Nephron (organoid): ENCODE measurements at regions not wholly inside any gene's neighbourhood (a gene's known extent, or its start where the extent isn't known, plus 50 kb on each side); places are given as distances from the start of the nearest gene placed in this dataset.

Experiments used
- H3K27ac Mint-ChIP-seq, 3 experiments: 2 replicates each; pipeline ENCODE4 v1.8.0; 2020; ENCODE audit warnings: mixed read lengths in 3 of 3, mild to moderate bottlenecking in 2 of 3, moderate library complexity in 1 of 3
- H3K27me3 Mint-ChIP-seq: 2 replicates; pipeline ENCODE4 v1.8.0; 2021; ENCODE audit warnings: low read depth, mild to moderate bottlenecking, moderate library complexity, mixed read lengths
- H3K36me3 Mint-ChIP-seq: 2 replicates; pipeline ENCODE4 v1.8.0; 2020; ENCODE audit warnings: low read depth, mixed read lengths
- H3K4me1 Mint-ChIP-seq: 2 replicates; pipeline ENCODE4 v1.8.0; 2020; ENCODE audit warnings: mixed read lengths
- H3K4me3 Mint-ChIP-seq, 3 experiments: 2 replicates each; pipeline ENCODE4 v1.8.0; 2020; ENCODE audit warnings: mild to moderate bottlenecking in 3 of 3, mixed read lengths in 3 of 3, moderate library complexity in 2 of 3
- H3K9me3 Mint-ChIP-seq: 2 replicates; pipeline ENCODE4 v1.8.0; 2020; ENCODE audit warnings: mixed read lengths
- CTCF ChIP-seq, 3 experiments: fragments of 200-600 bp; sonication (generic); IDR thresholded peaks; one replicate each; pipeline ENCODE4 v1.5.0; 2021; ENCODE audit warnings: antibody characterized with exemption in 3 of 3; ENCODE audit not compliant: unreplicated experiment in 3 of 3

- Mint-ChIP-seq H3K9me3 (peaks cover 3% of the 10 kb centered on the region), H3K36me3 (no peaks in the 10 kb centered on the region), H3K27me3 (peaks cover 3% of the 10 kb centered on the region), H3K4me3 (no peak overlapping the region), H3K27ac (no peak overlapping the region), H3K4me1 (peaks cover 12% of the 10 kb centered on the region)
- TF ChIP-seq CTCF (IDR thresholded peaks at IDR 0.05; ENCODE audit: unreplicated experiment in 3 of 3), result no peak
Observed at GRCh38 chr5:110058175-110058574, 368.4 kb downstream of the MAN2A1 start.

GRCh38 chr5:110062246-110062645, 372.5 kb downstream of the MAN2A1 start:
- H3K36me3 Mint-ChIP-seq, result no peaks in the 10 kb centered on the region
- no peak overlapping the region for H3K4me3 Mint-ChIP-seq
- peaks cover 3% of the 10 kb centered on the region for H3K9me3 Mint-ChIP-seq
- peaks cover 3% of the 10 kb centered on the region for H3K27me3 Mint-ChIP-seq
- H3K4me1 Mint-ChIP-seq, result no peaks in the 10 kb centered on the region
- TF ChIP-seq CTCF (IDR thresholded peaks at IDR 0.05; ENCODE audit: unreplicated experiment in 3 of 3), result no peak
- no peak overlapping the region for H3K27ac Mint-ChIP-seq

- TF ChIP-seq CTCF (IDR thresholded peaks at IDR 0.05; ENCODE audit: unreplicated experiment in 3 of 3), result no peak
- Mint-ChIP-seq H3K27me3 (peaks cover 3% of the 10 kb centered on the region), H3K4me1 (no peaks in the 10 kb centered on the region), H3K36me3 (no peaks in the 10 kb centered on the region), H3K9me3 (peaks cover 15% of the 10 kb centered on the region), H3K27ac (peak overlapping the region in 1 of 3 experiments; percentile 61), H3K4me3 (no peak overlapping the region)
Observed at GRCh38 chr5:110063640-110064602, 374.2 kb downstream of the MAN2A1 start.

- Mint-ChIP-seq H3K27ac (no peak overlapping the region), H3K4me1 (no peaks in the 10 kb centered on the region), H3K27me3 (peaks cover 3% of the 10 kb centered on the region), H3K4me3 (no peak overlapping the region), H3K9me3 (peaks cover 22% of the 10 kb centered on the region), H3K36me3 (no peaks in the 10 kb centered on the region)
- TF ChIP-seq CTCF (IDR thresholded peaks at IDR 0.05; ENCODE audit: unreplicated experiment in 3 of 3), result no peak
Observed at GRCh38 chr5:110064603-110065268, 375.0 kb downstream of the MAN2A1 start.

- H3K9me3 Mint-ChIP-seq, result peaks cover 54% of the 10 kb centered on the region
- no peaks in the 10 kb centered on the region for H3K27me3 Mint-ChIP-seq
- no peak overlapping the region for H3K27ac Mint-ChIP-seq
- TF ChIP-seq CTCF (IDR thresholded peaks at IDR 0.05; ENCODE audit: unreplicated experiment in 3 of 3), result no peak
- no peaks in the 10 kb centered on the region for H3K4me1 Mint-ChIP-seq
- no peaks in the 10 kb centered on the region for H3K36me3 Mint-ChIP-seq
- H3K4me3 Mint-ChIP-seq, result no peak overlapping the region
Observed at GRCh38 chr5:110070836-110071235, 381.1 kb downstream of the MAN2A1 start.
